ENCODE measurements at regions not wholly inside any gene's neighbourhood (a gene's known extent, or its start where the extent isn't known, plus 50 kb on each side); places are given as distances from the start of the nearest gene placed in this dataset.
"Not testable (repeated sequence)": the region's sequence is repeated elsewhere in the genome, so short reads cannot be mapped to it uniquely, and the experiment has no call there.

DNA sequence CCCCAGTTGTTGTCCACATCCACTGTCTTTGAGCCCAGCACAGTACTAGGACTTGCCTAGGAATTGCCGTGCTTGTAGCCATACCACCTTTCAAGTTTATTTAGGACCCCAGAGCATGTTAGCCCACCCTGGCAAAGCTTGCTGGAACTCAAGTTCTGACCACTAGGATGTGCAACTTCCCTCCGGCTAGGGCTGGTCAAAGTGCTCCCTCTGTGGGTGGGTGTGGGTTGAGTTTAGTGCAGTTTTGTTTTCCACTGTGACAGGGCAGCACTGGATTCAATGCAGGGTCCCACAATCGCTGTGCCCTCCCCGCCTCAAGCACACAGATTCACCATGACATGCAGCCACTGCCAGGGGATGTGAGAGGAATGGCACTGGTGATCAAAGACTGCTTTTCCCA is 96.0 kb downstream of the RASGEF1B start:
- DNase-seq, result no peak

DNA sequence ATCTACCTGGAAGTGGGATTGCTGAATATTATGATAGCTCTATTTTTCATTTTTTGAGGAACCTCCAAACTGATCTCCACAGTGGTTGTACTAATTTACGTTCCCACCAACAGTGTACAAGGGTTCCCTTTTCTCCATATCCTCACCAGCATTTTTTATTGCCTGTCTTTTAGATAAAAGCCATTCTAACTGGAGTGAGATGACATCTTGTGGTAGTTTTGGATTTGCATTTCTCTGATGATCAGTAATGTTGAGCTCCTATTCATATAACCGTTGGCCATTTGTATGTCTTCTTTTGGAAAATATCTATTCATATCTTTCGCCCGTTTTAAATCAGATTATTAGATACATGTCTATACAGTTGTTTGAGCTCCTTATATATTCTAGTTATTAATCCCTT is 101.8 kb downstream of the RASGEF1B start:
- DNase-seq, result no peak

DNA sequence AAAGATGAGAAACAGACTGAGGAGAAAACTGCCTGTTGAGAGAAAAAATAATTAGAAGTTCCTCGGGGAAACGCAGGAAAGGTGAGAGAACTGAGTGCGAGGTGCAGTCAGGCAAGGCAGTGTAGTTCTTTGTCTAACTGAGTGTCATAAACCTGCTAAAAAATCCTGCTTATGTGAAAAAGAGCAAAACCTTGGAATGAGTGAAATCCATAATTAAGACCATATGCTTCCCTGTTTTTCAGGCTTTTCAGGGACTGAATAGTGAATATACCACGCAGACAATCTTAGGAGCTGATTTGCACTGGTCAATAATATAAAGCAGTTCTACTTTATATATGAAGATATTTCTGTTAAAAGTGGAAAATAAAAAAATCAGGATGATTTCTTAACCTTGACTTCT is 104.9 kb downstream of the RASGEF1B start:
- no peak for DNase-seq

DNA sequence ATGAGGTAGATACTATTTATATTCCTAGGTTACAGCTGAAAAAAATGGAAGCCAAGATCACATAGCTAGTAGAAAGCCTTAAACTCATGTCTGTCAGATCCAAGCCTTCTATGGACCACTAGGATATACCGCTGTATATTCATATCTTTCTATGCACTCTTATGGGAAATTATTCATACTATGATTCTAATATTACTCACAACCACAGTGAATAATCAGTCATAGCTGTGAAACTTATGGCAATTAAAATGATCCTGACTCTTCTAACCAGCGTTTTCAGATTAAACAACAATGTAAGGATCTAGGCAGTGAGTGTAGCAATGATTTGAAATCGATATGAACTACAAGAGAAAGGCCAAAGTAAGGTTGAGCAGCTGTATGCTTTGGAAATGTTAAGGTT is 111.0 kb downstream of the RASGEF1B start:
- DNase-seq, result no peak

DNA sequence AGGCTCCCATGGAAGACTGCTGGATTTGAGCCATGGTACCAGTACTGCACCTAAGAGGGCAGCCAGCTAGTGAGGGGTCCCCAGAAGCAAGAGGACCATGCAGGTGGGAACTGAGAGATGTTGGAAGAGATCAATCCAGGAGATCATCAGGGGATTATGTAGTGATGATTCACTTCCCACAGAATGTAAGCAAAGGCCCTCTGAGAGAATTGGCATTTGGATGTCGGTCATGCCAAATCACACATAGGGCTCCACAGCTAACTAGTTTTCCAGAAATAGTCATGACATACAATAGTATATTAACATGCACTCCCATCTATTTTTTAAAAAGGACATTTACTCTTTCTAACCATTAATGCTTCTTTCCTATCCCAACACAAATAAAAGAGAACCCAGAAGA is 112.5 kb downstream of the RASGEF1B start:
- no peak for DNase-seq

DNA sequence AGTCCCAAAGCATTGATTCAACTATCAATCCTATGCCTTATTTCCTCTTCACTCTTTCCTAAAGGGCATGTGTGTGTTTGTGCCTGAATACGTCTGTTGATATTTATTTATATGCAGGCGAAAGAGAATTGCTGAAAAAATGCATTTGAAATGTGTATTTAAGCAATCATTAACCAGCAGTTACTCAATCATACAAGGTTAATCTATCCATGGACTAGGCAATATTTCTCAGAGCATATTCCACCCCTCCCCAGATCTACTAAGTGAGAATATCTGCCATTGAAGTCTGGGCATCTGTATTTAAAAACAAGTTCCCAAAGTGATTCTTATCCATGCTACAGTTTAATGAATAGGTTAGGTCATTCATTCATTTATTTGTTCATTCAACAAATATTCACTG is 113.6 kb downstream of the RASGEF1B start:
- DNase-seq, result no peak

DNA sequence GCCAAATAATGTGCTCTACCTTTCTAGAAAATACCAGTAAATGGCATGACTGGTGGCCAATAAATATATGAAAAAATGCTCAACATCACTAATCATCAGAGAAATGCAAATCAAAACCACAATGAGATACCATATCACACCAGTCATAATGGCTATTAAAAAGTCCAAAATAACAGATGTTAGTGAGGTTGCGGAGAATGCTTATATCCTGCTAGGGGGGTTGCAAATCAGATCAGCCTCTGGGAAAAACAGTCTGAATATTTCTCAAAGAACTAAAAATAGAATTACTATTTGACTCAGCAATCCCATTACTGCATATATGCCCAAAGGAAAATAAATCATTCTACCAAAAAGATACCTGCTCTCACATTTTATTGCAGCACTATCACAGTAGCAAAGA is 115.1 kb downstream of the RASGEF1B start:
- DNase-seq, result no peak

DNA sequence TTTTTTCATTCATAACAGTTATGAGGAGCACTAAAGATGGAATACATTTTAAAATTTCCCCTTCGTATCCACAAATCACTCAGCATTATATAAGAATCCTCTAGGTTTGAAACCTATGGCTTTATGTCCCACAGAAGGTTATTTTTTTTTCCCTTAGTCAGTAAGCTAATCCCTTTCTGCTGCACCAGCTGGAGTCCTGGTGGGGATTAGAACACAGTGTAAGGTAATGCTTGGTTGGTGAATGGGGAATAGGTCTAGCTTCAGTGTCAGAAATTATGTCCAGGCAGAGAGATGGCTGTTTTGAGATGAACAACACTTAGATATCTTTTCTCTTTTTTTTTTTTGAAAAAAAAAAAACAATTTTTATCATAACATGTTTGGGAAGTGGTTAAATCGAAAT is 116.6 kb downstream of the RASGEF1B start:
- DNase-seq, result no peak

DNA sequence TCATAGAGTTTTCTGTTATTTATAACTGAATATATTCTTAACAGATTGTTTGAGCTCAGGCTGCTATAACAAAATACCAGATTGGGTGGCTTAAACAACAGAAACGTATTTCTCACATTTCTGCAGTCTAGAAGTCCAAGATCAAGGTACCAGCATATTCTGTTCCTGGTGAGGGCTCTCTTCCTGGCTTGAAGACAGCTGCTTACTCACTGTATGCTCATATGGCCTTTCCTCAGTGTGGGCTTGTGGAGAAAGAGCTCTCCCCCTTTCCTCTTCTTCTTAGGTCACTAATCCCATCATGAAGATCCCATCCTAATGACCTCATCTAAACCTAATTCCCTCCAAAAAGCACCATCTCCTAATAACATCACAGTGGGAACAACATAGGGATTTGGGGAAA is 117.8 kb downstream of the RASGEF1B start:
- no peak for DNase-seq

DNA sequence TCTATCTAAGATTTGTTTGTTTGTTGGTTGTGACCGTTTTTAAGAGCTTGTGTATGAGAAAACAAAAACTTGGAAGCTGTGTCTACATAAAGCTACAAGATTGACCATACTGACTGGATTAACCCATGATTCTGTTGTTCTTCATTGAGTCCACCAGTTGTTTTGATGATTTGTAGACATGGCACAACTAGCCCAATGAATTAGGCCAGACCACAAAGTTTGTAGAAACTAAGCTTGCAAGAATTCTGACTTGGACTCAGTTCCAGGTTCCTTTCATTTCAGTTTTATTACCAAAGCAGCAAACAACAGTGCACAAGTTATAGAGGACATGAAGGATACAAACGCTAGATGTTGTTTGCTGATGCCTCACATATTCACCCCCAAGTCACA is 119.3 kb downstream of the RASGEF1B start:
- DNase-seq, result no peak

DNA sequence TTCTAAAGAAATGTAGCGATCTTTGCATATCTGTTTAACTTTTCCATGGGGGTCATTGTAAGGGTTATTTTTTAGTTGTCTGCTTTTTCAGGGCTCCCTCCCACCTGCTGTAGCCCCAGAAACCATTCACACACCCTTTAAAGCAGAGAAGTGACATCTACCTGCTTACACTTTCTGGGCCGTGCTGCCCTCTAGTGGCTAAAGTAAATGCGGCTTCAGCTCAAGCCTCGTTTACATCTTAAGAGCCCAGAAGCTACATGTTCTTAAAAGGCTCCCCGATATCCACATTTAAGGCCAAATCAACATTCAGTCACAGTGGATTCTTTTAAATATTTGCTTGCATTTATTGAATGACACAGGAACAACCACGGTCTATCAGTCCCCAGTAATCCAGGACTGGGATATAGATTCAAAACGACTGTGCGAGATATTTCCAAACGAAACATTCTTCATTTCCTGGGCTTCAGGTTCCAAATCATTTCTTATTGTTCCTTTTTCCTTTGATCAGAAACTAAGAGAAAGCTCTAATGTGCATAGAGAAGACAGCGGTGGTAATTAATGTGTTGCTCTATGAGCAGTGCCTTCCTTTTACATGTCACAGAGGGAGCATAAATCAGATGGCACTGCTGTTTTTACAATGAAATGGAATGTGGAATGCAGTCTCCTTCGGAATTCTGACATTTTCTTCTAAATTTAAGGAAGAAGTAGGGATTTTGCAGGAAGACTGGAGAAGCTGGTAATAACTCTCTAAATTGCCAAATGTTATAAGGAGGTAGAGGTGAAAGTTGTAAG is 119.9 kb downstream of the RASGEF1B start:
- peak in 4 of 5 donors; percentile 27 to 57 (median 38) for DNase-seq

DNA sequence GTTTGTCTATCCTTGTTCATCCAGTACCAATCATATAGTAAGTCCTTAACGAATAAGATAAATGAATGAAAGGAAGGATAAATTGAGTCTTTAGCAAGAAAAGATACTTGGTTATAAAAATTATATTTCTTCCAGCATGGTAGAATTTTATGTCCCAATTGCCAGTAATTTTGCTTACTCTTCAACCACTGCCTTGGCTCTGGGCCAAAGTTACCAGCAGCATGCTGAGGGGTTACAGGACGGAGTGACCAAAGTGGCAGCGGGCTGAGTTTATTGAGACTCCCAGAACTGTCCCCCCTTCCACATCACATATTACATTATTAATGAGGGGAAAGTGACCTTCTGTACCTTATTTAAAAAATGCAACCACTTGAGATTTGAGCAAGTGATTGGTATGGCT is 121.7 kb downstream of the RASGEF1B start:
- no peak for DNase-seq

DNA sequence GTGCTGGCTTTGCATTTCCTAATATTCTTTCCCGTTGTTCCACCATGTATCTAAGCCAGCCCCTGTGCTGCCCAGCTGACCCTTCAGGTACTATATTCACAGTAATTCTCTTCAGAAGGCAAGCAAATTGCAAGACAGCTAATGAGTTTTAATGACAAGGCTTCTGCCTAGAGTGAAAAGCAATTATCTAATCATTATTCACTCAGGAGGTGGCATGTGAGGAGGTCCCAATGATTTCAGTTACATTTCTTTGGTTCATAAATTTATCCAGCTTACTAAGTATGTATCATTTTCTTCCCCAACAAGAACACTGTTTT is 123.0 kb downstream of the RASGEF1B start:
- DNase-seq, result no peak

DNA sequence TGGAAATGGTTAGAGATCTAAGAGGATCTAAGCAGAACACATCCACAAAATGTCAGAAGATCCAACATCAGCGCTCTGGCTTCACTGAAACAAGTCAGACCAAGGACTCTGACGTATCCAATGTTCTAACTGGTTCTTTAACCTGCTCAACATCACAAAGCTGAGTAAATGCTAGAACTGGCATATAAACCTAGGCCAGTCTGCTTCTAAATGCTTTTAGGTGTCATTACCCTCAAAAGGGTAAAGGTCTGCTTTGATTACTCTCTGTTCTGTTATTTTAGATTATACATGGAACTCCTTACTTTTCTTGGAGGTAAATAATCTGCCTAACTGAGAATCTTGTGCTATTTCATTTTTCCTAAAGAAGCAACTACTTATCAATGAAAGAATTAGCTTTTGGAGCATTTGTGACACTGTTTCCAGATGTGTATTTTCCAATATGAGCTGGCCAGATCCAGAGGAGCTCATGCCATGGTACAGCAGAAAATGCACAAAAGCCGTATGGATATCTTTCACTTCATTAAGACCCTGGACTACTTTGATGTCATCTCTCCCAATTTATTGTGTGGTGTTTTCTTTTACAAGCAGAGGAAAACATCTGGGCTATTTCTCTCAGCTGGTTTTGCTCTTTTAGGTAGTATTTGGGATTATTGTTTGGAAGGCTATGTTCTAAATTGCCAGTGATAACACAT is 123.5 kb downstream of the RASGEF1B start:
- DNase-seq, result no peak

DNA sequence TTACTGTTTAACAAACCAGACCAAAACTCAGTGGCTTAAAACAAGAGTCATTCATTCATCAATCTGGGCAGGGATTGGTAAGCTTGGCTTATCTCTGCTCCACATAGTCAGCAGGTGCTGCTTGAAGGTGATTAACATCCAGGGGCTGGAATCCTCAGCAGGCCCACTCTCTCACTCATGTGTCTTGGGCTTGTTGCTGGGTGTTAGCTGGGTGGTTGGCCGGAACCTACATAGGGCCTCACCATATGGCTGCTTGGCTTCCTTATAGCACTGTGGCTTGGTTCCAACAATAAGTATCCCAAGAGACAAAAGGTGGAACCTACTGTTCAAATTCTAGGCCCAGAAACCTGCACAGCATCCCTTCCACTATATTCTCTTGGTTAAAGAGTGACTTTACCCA is 125.0 kb downstream of the RASGEF1B start:
- DNase-seq, result no peak

DNA sequence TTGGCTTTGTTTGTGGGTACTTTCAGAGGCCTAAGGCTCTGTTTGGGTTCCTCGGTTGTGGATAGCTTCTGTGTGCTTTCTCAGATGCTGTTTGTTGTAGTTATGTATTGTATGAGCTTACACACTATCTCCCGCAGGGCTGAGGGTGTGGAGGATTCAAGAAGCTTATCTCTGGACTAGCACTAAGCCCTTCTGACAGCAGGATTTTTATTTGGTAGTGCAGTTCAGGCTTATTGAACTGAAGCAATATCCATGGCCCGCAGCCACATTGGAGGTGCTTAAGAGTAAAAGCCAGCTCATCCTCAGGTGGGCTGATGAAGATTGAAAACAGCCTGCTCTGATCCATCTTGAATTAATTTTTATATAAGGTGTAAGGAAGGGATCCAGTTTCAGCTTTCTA is 128.2 kb downstream of the RASGEF1B start:
- DNase-seq, result no peak

DNA sequence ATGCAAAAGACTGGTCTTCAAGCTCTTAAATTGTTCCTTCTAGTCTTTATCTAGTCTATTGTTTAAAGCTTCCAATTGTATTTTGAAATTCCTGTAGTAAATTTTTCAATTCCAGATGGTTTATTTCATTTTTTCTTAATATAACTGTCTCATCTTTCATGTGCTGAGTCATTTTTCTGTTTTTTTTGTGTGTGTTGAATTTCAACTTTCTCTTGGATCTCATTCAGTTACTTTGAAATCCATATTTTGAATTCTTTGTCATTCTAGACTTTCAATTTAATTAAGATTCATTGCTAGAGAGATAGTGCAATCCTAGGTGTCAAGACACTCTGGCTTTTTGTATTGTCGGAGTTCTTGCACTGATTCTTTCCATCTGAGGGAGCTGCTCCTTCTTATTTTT is 128.0 kb upstream of the PRKG2 start:
- no peak for DNase-seq

DNA sequence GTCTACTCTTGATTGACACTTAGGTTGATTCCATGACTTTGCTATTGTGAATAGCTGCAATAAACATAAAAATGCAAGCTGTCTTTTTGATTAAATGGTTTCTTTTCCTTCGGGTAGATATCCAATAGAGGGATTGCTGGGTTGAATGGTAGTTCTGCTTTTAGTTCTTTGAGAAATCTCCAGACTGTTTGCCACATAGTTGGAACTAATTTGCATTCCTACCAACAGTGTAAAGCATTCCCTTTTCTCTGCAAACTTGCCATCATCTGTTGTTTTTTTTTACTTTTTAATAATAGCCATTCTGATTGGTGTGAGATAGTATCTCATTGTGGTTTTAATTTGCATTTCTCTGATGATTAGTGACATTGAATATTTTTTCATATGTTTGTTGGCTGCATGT is 122.2 kb upstream of the PRKG2 start:
- no peak for DNase-seq

DNA sequence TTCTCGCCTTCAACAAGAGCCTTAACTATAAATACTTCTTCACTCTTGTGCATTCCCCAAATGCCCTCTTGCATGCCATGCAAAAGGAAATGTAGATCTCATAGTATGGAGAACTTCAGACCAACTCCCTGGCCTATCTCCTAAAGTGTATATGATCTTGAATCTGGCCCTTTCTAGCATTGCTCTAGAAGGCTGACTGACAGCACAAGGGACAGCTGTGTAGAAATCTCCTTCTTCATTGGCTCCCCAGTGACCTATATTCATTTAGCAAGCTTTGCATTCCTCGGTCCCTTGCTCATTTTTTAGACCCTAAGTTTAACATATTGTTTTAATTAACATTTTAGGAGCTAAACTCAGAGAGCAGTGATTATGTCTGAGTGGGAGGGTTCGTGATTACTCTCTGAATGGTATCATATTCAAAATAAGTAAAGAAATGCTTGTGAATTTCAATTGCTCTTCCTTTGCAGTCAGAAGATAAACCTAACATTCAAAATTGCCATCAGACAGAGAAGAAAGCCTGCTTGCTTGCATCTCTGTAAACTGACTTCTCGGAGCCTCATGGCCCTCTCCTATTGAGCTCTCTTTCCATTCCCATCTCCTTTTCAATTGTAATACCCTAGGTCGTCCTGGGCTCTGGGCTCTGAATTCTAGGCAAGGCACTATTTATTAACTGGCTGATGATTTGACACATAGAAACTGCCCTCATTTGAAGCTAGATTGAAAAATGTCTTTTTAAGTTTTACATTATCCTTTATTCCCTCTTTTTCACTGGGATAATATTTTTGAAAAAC is 120.3 kb upstream of the PRKG2 start:
- DNase-seq, result no peak

DNA sequence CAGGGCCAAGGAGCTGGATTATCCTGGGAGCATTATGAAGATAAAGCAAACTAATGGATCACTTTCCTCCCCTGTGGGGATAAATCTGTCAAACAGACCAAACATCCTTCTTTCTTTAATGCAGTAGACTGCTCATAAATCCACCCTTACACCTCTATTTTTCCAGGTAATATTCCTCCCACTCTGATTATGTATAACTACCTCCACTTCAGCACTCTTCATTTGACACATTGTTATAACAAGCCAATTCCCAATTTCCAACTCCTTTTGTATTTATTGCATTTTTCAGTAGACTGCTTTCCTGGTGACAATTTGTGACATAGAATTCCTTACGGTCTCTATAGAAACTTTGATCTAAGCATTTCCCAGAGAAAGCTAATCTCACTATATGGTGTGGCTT is 115.0 kb upstream of the PRKG2 start:
- no peak for DNase-seq

DNA sequence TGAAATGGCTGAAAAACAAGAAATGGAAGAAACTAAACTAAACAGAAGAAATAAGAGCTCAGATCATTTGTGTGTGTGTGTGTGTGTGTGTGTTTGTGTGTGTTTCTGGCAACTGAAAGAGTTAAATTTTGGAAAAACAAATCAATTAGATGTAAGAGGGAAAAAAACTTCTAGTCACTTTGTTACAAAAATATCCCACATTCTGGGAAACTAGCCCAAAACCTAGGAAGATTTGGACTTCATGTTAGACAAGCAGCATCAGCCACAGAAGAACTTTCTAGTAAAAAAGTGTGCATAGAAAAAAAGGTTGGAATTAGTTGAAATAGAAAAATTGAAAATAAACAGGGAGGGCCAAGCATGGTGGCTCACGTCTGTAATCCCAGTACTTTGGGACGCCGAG is 111.6 kb upstream of the PRKG2 start:
- no peak for DNase-seq

DNA sequence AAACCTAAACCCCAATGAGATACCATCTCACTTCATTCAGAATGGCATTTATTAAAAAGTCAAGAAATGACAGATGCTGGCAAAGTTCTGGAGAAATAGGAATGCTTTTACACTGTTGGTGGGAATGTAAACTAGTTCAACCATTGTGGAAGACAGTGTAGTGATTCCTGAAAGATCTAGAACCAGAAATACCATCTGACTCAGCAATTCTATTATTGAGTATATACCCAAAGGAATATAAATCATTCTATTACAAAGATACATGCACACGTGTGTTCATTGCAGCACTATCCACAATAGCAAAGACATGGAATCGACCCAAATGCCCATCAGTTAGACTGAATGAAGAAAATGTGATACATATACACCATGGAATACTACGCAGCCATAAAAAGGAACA is 109.6 kb upstream of the PRKG2 start:
- DNase-seq, result not testable (repeated sequence)

DNA sequence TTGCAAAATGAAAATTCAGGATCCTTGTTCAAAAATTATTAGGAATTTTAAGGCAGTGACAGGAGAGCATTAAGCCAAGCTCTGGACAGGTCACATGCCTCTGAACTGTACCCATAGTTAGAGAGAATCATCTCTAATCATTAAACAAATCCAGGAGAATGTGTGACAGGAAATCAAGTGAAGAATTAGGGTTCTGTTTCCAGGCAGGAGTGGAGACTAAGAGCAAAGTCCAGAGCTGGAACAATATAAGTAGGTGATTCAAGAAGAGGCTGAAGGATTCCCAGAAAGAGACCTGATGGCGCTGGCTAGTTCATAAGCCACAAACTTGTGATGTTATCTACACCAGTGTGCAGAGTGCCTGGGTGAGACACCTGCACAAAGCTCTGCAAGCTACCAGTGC is 104.6 kb upstream of the PRKG2 start:
- DNase-seq, result no peak

DNA sequence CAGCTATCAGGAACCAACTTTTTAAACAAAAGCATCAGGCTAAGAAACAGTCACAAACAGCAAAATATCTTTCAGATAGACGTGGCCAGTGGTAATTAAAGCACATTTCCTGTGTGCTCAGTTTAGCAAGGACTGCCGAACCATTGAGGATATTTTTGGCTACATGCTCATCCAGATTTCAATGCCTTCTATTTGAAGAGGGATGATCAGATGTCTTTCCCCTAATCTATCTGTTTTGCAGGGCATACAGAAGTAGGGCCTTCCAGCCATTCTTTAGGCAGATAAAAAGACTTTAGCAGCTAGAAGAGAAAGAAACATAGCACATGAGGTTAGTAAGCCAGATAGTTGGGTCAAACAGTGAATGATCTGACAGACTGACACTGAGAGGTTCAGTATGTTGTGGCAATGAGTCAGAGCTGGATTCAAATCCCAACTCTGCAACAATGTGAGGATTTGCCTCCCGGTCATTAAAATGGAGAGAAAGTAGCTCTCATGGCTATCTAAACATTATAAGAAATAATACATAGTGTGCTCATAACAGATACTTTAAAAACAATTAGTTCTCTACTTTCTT is 100.0 kb upstream of the PRKG2 start:
- no peak for DNase-seq
